NCI-H2196 (cell line): ENCODE measurements at regions not wholly inside any gene's neighbourhood (a gene's known extent, or its start where the extent isn't known, plus 50 kb on each side); places are given as distances from the start of the nearest gene placed in this dataset.
"Not testable (repeated sequence)": the region's sequence is repeated elsewhere in the genome, so short reads cannot be mapped to it uniquely, and the experiment has no call there.

Experiments
- DNase-seq: peaks from one replicate; lab custom pipeline; 2025; ENCODE audit not compliant: unreplicated experiment; lab: John Stamatoyannopoulos, UW

GRCh38 chr1:185409345-185409744 lies 92.3 kb upstream of the IVNS1ABP start:
- no peak for DNase-seq

GRCh38 chr1:185408700-185409270 lies 91.7 kb upstream of the IVNS1ABP start:
- no peak for DNase-seq

GRCh38 chr1:185406691-185407009 lies 89.6 kb upstream of the IVNS1ABP start:
- DNase-seq = no peak

GRCh38 chr1:185406006-185406690 lies 89.1 kb upstream of the IVNS1ABP start:
- no peak for DNase-seq

- no peak for DNase-seq
Measured at GRCh38 chr1:185404907-185405568, 88.0 kb upstream of the IVNS1ABP start.

GRCh38 chr1:185404291-185404690 lies 87.2 kb upstream of the IVNS1ABP start:
- no peak for DNase-seq

GRCh38 chr1:185402930-185403329 lies 85.9 kb upstream of the IVNS1ABP start:
- no peak for DNase-seq

GRCh38 chr1:185401019-185401418 lies 84.0 kb upstream of the IVNS1ABP start:
- DNase-seq = no peak

- DNase-seq = no peak
Measured at GRCh38 chr1:185400052-185400451, 83.0 kb upstream of the IVNS1ABP start.

- DNase-seq = no peak
Measured at GRCh38 chr1:185398599-185398998, 81.6 kb upstream of the IVNS1ABP start.

GRCh38 chr1:185398022-185398421 lies 81.0 kb upstream of the IVNS1ABP start:
- no peak for DNase-seq

- DNase-seq = no peak
Measured at GRCh38 chr1:185397183-185397582, 80.1 kb upstream of the IVNS1ABP start.

- no peak for DNase-seq
Measured at GRCh38 chr1:185396126-185396525, 79.1 kb upstream of the IVNS1ABP start.

- DNase-seq = no peak
Measured at GRCh38 chr1:185393815-185394214, 76.8 kb upstream of the IVNS1ABP start.

GRCh38 chr1:185393205-185393604 lies 76.2 kb upstream of the IVNS1ABP start:
- no peak for DNase-seq

- no peak for DNase-seq
Measured at GRCh38 chr1:185388815-185389214, 71.8 kb upstream of the IVNS1ABP start.

- no peak for DNase-seq
Measured at GRCh38 chr1:185388346-185388745, 71.3 kb upstream of the IVNS1ABP start.

GRCh38 chr1:185385991-185386390 lies 68.9 kb upstream of the IVNS1ABP start:
- DNase-seq = no peak

- DNase-seq = not testable (repeated sequence)
Measured at GRCh38 chr1:185383805-185384204, 66.8 kb upstream of the IVNS1ABP start.

- no peak for DNase-seq
Measured at GRCh38 chr1:185377831-185378230, 60.8 kb upstream of the IVNS1ABP start.

GRCh38 chr1:185376840-185377635 lies 60.0 kb upstream of the IVNS1ABP start:
- DNase-seq = no peak

GRCh38 chr1:185376288-185376687 lies 59.2 kb upstream of the IVNS1ABP start:
- peak; percentile 42 for DNase-seq
